ENCODE measurements at regions not wholly inside any gene's neighbourhood (a gene's known extent, or its start where the extent isn't known, plus 50 kb on each side); places are given as distances from the start of the nearest gene placed in this dataset.

DNA sequence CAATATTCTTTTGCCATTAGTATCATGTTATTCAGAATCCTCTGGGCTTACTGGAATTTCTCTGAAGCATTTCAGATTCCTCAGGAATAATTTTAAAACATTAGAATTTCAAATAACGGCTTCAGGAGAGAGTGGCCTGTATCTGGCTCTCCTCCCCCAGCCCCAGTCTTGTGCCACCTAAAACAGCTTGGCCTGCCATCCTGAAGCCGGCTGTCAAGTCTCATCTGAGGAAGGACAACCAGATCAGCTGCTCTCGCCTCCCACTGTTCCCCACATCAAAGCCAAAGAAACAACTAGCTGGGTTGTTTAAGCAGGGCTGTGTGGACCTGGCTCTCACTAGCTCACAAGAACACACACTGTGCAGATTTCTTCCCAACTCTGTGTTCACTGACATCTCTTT lies 178.2 kb downstream of the FGFR2 start:
- no peak for DNase-seq

DNA sequence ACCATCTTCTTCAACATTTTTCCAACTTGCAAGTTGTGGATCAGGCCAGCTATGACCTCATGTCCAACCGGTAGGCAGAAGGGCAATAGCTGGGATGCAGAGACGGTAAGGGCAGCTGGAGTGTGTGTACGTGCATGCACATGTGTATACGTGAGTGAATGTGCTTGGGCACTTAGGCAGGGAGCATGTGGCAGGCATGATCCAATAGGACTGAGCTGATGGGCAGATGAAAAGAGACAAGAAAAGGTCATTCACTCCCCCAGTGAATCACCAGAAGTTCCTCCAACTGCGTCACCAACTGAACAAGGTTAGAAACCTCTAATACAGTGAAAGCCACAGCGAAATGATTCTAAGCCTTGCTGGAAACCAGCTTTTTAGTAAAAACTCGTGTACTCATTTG lies 176.1 kb downstream of the FGFR2 start:
- no peak for DNase-seq

DNA sequence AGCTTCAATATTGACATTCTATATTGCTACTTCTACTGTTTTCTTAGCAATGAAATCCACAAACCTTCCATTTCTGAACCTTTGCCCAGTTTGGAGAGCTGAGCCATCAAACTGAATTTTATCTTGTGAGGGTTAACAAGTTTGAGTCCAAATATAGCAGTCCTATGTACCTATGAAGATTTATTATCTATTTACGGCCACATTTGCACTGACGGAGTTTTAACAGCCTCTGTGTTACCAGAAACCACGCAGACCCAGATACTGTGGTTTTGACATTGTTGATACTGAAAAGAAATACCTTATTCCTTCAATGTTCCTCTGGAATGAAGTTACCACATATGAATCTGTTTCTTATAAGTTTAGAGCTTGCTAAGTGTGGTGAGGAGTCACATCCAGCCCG lies 172.6 kb downstream of the FGFR2 start:
- no peak for DNase-seq

DNA sequence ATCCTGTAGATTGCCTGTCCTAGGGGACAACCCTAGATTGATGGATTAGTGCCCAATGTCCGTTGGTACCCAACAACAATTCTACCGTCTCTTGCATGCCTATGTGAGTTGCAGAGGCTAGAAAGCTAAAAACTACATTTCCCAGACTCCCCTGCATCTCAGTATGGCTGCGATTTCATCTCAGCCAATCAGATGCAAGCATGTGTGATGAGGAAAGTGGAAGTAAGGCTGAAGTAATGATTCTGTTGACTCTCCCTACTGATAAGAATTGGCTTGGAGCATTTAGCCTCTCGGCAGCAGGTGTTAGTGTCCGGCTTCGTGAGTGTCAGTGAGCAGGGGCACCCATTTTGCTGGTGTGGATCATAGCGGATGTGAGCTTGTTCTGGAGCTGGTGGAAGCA lies 171.9 kb downstream of the FGFR2 start:
- no peak for DNase-seq

All from right lung (tissue), 2 donors.